ENCODE measurements at regions not wholly inside any gene's neighbourhood (a gene's known extent, or its start where the extent isn't known, plus 50 kb on each side); places are given as distances from the start of the nearest gene placed in this dataset.

GRCh38 chr2:18346874-18347273 is 213.6 kb downstream of the RDH14 start:
- Histone ChIP-seq H3K36me3 (ENCODE audit: insufficient read depth, low read length) (no peaks in the 10 kb centered on the region), H3K4me1 (ENCODE audit: insufficient read depth, low read length) (no peaks in the 10 kb centered on the region), H3K9me3 (ENCODE audit: insufficient read depth, low read depth, low read length) (no peaks in the 10 kb centered on the region), H3K27me3 (ENCODE audit: insufficient read depth, low read length) (no peaks in the 10 kb centered on the region), H3K9ac (ENCODE audit: low read depth, low read length) (no peak overlapping the region), H3K4me3 (ENCODE audit: low read length) (no peak overlapping the region), H3K27ac (ENCODE audit: low read depth, low read length) (no peak overlapping the region)
- WGBS, result 100% methylated on average over 1 of the region's 3 CpGs

- H3K27ac ChIP-seq (ENCODE audit: low read depth, low read length), result no peak overlapping the region
- no peaks in the 10 kb centered on the region for H3K9me3 ChIP-seq (ENCODE audit: insufficient read depth, low read depth, low read length)
- H3K9ac ChIP-seq (ENCODE audit: low read depth, low read length), result no peak overlapping the region
- H3K36me3 ChIP-seq (ENCODE audit: insufficient read depth, low read length), result no peaks in the 10 kb centered on the region
- WGBS, result 92% methylated on average over 3 of the region's 3 CpGs
- H3K4me3 ChIP-seq (ENCODE audit: low read length), result no peak overlapping the region
- no peaks in the 10 kb centered on the region for H3K4me1 ChIP-seq (ENCODE audit: insufficient read depth, low read length)
- H3K27me3 ChIP-seq (ENCODE audit: insufficient read depth, low read length), result no peaks in the 10 kb centered on the region
Measured at GRCh38 chr2:18346344-18346743, 214.1 kb downstream of the RDH14 start.

DNA sequence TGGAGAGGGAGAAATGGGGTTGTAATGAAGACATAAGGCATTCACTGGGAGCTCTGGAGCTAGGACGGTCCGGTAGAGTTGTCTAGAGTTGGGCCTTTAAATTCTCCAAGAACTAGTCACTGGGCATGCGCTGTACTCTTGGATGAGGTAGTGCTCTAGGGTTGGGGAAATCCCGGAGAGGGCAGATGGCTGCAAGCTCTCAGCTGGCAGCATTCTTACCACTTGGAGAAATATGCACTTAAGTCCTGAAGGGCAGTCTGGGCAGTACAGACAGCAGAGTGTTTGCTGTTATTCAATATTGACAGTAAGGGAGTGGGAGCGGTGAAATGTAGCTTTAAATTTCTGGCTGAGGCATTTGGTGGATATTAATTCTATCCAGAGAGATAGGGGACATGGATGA is 214.6 kb downstream of the RDH14 start:
- no peak overlapping the region for H3K27ac ChIP-seq (ENCODE audit: low read depth, low read length)
- no peaks in the 10 kb centered on the region for H3K27me3 ChIP-seq (ENCODE audit: insufficient read depth, low read length)
- whole genome bisulfite sequencing, result 92% methylated on average over 5 of the region's 5 CpGs
- H3K9ac ChIP-seq (ENCODE audit: low read depth, low read length), result no peak overlapping the region
- H3K4me3 ChIP-seq (ENCODE audit: low read length), result no peak overlapping the region
- no peaks in the 10 kb centered on the region for H3K9me3 ChIP-seq (ENCODE audit: insufficient read depth, low read depth, low read length)
- no peaks in the 10 kb centered on the region for H3K4me1 ChIP-seq (ENCODE audit: insufficient read depth, low read length)
- no peaks in the 10 kb centered on the region for H3K36me3 ChIP-seq (ENCODE audit: insufficient read depth, low read length)

GRCh38 chr2:18342901-18343300 is 217.6 kb downstream of the RDH14 start:
- no peak overlapping the region for H3K9ac ChIP-seq (ENCODE audit: low read depth, low read length)
- H3K4me3 ChIP-seq (ENCODE audit: low read length), result no peak overlapping the region
- no peaks in the 10 kb centered on the region for H3K27me3 ChIP-seq (ENCODE audit: insufficient read depth, low read length)
- H3K9me3 ChIP-seq (ENCODE audit: insufficient read depth, low read depth, low read length), result no peaks in the 10 kb centered on the region
- no peaks in the 10 kb centered on the region for H3K36me3 ChIP-seq (ENCODE audit: insufficient read depth, low read length)
- 97% methylated on average over 6 of the region's 6 CpGs for WGBS
- no peaks in the 10 kb centered on the region for H3K4me1 ChIP-seq (ENCODE audit: insufficient read depth, low read length)
- no peak overlapping the region for H3K27ac ChIP-seq (ENCODE audit: low read depth, low read length)

DNA sequence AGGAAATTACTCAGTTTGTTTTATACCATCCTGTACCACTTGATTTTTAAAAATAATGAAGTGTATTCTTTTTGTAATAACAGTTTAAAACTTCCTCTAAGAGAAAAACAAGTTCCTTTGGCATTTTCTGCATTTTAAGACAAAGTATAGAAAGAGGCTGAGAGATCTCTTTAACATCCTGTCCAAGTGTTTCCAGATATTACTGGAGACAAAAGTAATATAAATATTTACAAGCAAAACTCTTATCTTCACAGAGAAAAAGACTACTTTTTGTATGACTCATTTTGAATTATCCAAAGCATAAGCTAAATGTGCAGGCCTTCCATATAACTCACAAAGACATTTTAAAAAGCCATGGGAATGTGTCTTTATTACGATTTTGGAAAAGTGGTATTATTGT is 221.1 kb downstream of the RDH14 start:
- no peak overlapping the region for H3K27ac ChIP-seq (ENCODE audit: low read depth, low read length)
- no peak overlapping the region for H3K9ac ChIP-seq (ENCODE audit: low read depth, low read length)
- H3K36me3 ChIP-seq (ENCODE audit: insufficient read depth, low read length), result no peaks in the 10 kb centered on the region
- no peak overlapping the region for H3K4me3 ChIP-seq (ENCODE audit: low read length)
- H3K27me3 ChIP-seq (ENCODE audit: insufficient read depth, low read length), result no peaks in the 10 kb centered on the region
- WGBS, result no CpG with 5 or more reads among the region's 1 CpG
- no peaks in the 10 kb centered on the region for H3K4me1 ChIP-seq (ENCODE audit: insufficient read depth, low read length)
- H3K9me3 ChIP-seq (ENCODE audit: insufficient read depth, low read depth, low read length), result no peaks in the 10 kb centered on the region

GRCh38 chr2:18336975-18337374 is 223.5 kb downstream of the RDH14 start:
- no peak overlapping the region for H3K4me3 ChIP-seq (ENCODE audit: low read length)
- H3K27me3 ChIP-seq (ENCODE audit: insufficient read depth, low read length), result no peaks in the 10 kb centered on the region
- H3K9ac ChIP-seq (ENCODE audit: low read depth, low read length), result no peak overlapping the region
- WGBS, result 64% methylated on average over 2 of the region's 2 CpGs
- no peak overlapping the region for H3K27ac ChIP-seq (ENCODE audit: low read depth, low read length)
- H3K4me1 ChIP-seq (ENCODE audit: insufficient read depth, low read length), result no peaks in the 10 kb centered on the region
- H3K9me3 ChIP-seq (ENCODE audit: insufficient read depth, low read depth, low read length), result no peaks in the 10 kb centered on the region
- no peaks in the 10 kb centered on the region for H3K36me3 ChIP-seq (ENCODE audit: insufficient read depth, low read length)

DNA sequence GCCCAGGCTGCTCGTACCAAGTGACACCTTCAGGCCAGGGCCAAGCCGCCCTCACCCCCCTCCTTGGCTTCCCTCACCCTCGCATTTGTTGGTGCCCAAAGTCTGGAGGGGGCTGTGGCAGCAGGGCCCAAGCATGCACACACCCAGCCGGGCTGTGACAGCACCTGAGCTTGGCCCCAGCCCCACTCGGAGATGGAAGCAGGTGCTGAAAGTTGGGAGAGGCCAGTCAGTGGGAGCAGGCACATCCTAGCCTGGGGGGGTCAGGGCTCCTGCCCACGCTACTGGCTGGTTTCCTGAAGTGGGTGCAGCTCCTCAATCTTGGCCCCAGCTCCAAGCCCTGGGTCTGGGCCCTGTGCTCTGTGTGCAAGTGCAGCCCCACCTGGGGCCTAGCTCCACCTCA is 228.0 kb downstream of the RDH14 start:
- no peak overlapping the region for H3K27ac ChIP-seq (ENCODE audit: low read depth, low read length)
- H3K9ac ChIP-seq (ENCODE audit: low read depth, low read length), result no peak overlapping the region
- 95% methylated on average over 6 of the region's 6 CpGs for WGBS
- H3K27me3 ChIP-seq (ENCODE audit: insufficient read depth, low read length), result no peaks in the 10 kb centered on the region
- no peaks in the 10 kb centered on the region for H3K9me3 ChIP-seq (ENCODE audit: insufficient read depth, low read depth, low read length)
- H3K4me1 ChIP-seq (ENCODE audit: insufficient read depth, low read length), result no peaks in the 10 kb centered on the region
- H3K36me3 ChIP-seq (ENCODE audit: insufficient read depth, low read length), result no peaks in the 10 kb centered on the region
- H3K4me3 ChIP-seq (ENCODE audit: low read length), result no peak overlapping the region

DNA sequence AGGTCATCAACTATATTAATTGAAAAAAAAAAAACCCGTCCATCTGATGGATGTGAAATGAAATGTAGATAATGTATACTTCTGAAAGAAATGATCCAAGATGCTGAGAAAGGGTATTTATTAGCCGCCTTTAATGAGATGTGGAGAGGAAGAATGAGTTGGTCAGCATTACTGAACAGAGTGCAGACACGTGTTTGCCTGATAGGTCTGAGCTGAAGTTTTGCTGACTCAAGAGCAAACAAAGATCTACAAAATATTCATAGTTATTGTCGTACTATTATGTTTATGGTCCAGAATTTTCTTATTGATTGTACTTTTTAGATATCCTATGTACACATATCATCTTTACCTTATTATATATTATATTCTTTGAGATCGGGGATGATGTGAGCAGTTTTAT is 235.3 kb downstream of the RDH14 start:
- no peaks in the 10 kb centered on the region for H3K36me3 ChIP-seq (ENCODE audit: insufficient read depth, low read length)
- no peak overlapping the region for H3K27ac ChIP-seq (ENCODE audit: low read depth, low read length)
- no peaks in the 10 kb centered on the region for H3K9me3 ChIP-seq (ENCODE audit: insufficient read depth, low read depth, low read length)
- 94% methylated on average over 3 of the region's 5 CpGs for WGBS
- H3K4me1 ChIP-seq (ENCODE audit: insufficient read depth, low read length), result no peaks in the 10 kb centered on the region
- no peak overlapping the region for H3K9ac ChIP-seq (ENCODE audit: low read depth, low read length)
- no peaks in the 10 kb centered on the region; the same call in 1 of the 2 replicates for H3K27me3 ChIP-seq (ENCODE audit: insufficient read depth, low read length)
- no peak overlapping the region for H3K4me3 ChIP-seq (ENCODE audit: low read length)

GRCh38 chr2:18319987-18320386 is 240.5 kb downstream of the RDH14 start:
- H3K27ac ChIP-seq (ENCODE audit: low read depth, low read length), result no peak overlapping the region
- no peak overlapping the region for H3K9ac ChIP-seq (ENCODE audit: low read depth, low read length)
- no peak overlapping the region for H3K4me3 ChIP-seq (ENCODE audit: low read length)
- H3K36me3 ChIP-seq (ENCODE audit: insufficient read depth, low read length), result no peaks in the 10 kb centered on the region
- H3K9me3 ChIP-seq (ENCODE audit: insufficient read depth, low read depth, low read length), result no peaks in the 10 kb centered on the region
- no peaks in the 10 kb centered on the region for H3K4me1 ChIP-seq (ENCODE audit: insufficient read depth, low read length)
- no peaks in the 10 kb centered on the region for H3K27me3 ChIP-seq (ENCODE audit: insufficient read depth, low read length)

GRCh38 chr2:18317017-18317416 is 243.4 kb downstream of the RDH14 start:
- no peak overlapping the region for H3K9ac ChIP-seq (ENCODE audit: low read depth, low read length)
- no peak overlapping the region for H3K4me3 ChIP-seq (ENCODE audit: low read length)
- 83% methylated on average over 1 of the region's 2 CpGs for WGBS
- H3K36me3 ChIP-seq (ENCODE audit: insufficient read depth, low read length), result no peaks in the 10 kb centered on the region
- H3K4me1 ChIP-seq (ENCODE audit: insufficient read depth, low read length), result no peaks in the 10 kb centered on the region
- H3K27ac ChIP-seq (ENCODE audit: low read depth, low read length), result no peak overlapping the region
- H3K27me3 ChIP-seq (ENCODE audit: insufficient read depth, low read length), result no peaks in the 10 kb centered on the region
- H3K9me3 ChIP-seq (ENCODE audit: insufficient read depth, low read depth, low read length), result no peaks in the 10 kb centered on the region

- Histone ChIP-seq H3K9ac (ENCODE audit: low read depth, low read length) (no peak overlapping the region), H3K4me3 (ENCODE audit: low read length) (no peak overlapping the region), H3K27me3 (ENCODE audit: insufficient read depth, low read length) (no peaks in the 10 kb centered on the region), H3K4me1 (ENCODE audit: insufficient read depth, low read length) (no peaks in the 10 kb centered on the region), H3K27ac (ENCODE audit: low read depth, low read length) (no peak overlapping the region), H3K9me3 (ENCODE audit: insufficient read depth, low read depth, low read length) (no peaks in the 10 kb centered on the region), H3K36me3 (ENCODE audit: insufficient read depth, low read length) (no peaks in the 10 kb centered on the region)
- 96% methylated on average over 3 of the region's 3 CpGs for WGBS
Measured at GRCh38 chr2:18312818-18313217, 247.6 kb downstream of the RDH14 start.

- H3K27me3 ChIP-seq (ENCODE audit: insufficient read depth, low read length), result no peaks in the 10 kb centered on the region
- no peaks in the 10 kb centered on the region for H3K36me3 ChIP-seq (ENCODE audit: insufficient read depth, low read length)
- H3K4me1 ChIP-seq (ENCODE audit: insufficient read depth, low read length), result no peaks in the 10 kb centered on the region
- no peak overlapping the region for H3K4me3 ChIP-seq (ENCODE audit: low read length)
- 92% methylated on average over 4 of the region's 4 CpGs for WGBS
- no peak overlapping the region for H3K9ac ChIP-seq (ENCODE audit: low read depth, low read length)
- no peak overlapping the region for H3K27ac ChIP-seq (ENCODE audit: low read depth, low read length)
- H3K9me3 ChIP-seq (ENCODE audit: insufficient read depth, low read depth, low read length), result no peaks in the 10 kb centered on the region
Measured at GRCh38 chr2:18311420-18312195, 248.8 kb downstream of the RDH14 start.

All from HUES64 (cell line).